HG03039 (cell line): ENCODE measurements at regions not wholly inside any gene's neighbourhood (a gene's known extent, or its start where the extent isn't known, plus 50 kb on each side); places are given as distances from the start of the nearest gene placed in this dataset.

ENCODE experiments used
- ATAC-seq: cut with Tn5 transposase; IDR thresholded peaks from one replicate; pipeline ENCODE4 v1.9.1; 2021; ENCODE audit warnings: mild to moderate bottlenecking, moderate library complexity; ENCODE audit not compliant: unreplicated experiment

- no peak for ATAC-seq
Observed at GRCh38 chr13:44171156-44171555, 202.5 kb upstream of the SERP2 start.

GRCh38 chr13:44171861-44172260, 201.8 kb upstream of the SERP2 start:
- ATAC-seq = no peak

GRCh38 chr13:44172281-44172810, 201.3 kb upstream of the SERP2 start:
- no peak for ATAC-seq

GRCh38 chr13:44174769-44175425, 198.7 kb upstream of the SERP2 start:
- no peak for ATAC-seq

GRCh38 chr13:44176173-44176572, 197.5 kb upstream of the SERP2 start:
- no peak for ATAC-seq

- no peak for ATAC-seq
Observed at GRCh38 chr13:44180876-44181536, 192.6 kb upstream of the SERP2 start.

- ATAC-seq = no peak
Observed at GRCh38 chr13:44181931-44182330, 191.7 kb upstream of the SERP2 start.

- ATAC-seq = no peak
Observed at GRCh38 chr13:44184740-44185139, 188.9 kb upstream of the SERP2 start.

- no peak for ATAC-seq
Observed at GRCh38 chr13:44188257-44188656, 185.4 kb upstream of the SERP2 start.

GRCh38 chr13:44189085-44189484, 184.5 kb upstream of the SERP2 start:
- ATAC-seq = no peak

- ATAC-seq = no peak
Observed at GRCh38 chr13:44191103-44191502, 182.5 kb upstream of the SERP2 start.

GRCh38 chr13:44191504-44192171, 182.0 kb upstream of the SERP2 start:
- no peak for ATAC-seq

GRCh38 chr13:44193731-44194130, 179.9 kb upstream of the SERP2 start:
- no peak for ATAC-seq

GRCh38 chr13:44195245-44195644, 178.4 kb upstream of the SERP2 start:
- no peak for ATAC-seq

GRCh38 chr13:44196196-44196751, 177.3 kb upstream of the SERP2 start:
- ATAC-seq = no peak

- peak; percentile 90 for ATAC-seq
Observed at GRCh38 chr13:44197791-44198770, 175.5 kb upstream of the SERP2 start.

- ATAC-seq = no peak
Observed at GRCh38 chr13:44198826-44199225, 174.8 kb upstream of the SERP2 start.

- ATAC-seq = no peak
Observed at GRCh38 chr13:44199627-44200207, 173.9 kb upstream of the SERP2 start.

GRCh38 chr13:44206434-44206833, 167.2 kb upstream of the SERP2 start:
- no peak for ATAC-seq

- ATAC-seq = no peak
Observed at GRCh38 chr13:44207476-44207875, 166.1 kb upstream of the SERP2 start.
